ENCODE measurements at regions not wholly inside any gene's neighbourhood (a gene's known extent, or its start where the extent isn't known, plus 50 kb on each side); places are given as distances from the start of the nearest gene placed in this dataset.

GRCh38 chr5:138702166-138703077, 50.8 kb upstream of the CTNNA1 start:
- no peaks in the 10 kb centered on the region for H3K36me3 ChIP-seq (ENCODE audit: control insufficient read depth in 2 of 2, insufficient read depth in 2 of 2, low read length in 1 of 2)
- intact Hi-C loops (cut with micrococcal nuclease; ENCODE audit: unreplicated experiment) = no loop called here
- 31% methylated on average over 5 of the region's 5 CpGs for WGBS (ENCODE audit: insufficient coverage, insufficient replicate concordance, low lambda C conversion rate, missing lambda C conversion rate)
- H3K27me3 ChIP-seq (replicated peaks in 1 of 2; ENCODE audit: control insufficient read depth in 2 of 2, insufficient read depth in 2 of 2, low read length in 1 of 2) = no peaks in the 10 kb centered on the region; a peak in 1 of 4 replicates
- in situ Hi-C loops (cut with MboI) = no loop called here
- CTCF ChIA-PET = interaction anchor here (0.5 to 2.1 kb wide), 8 partner anchors 59 to 124 kb away, joined by 3 to 11 read pairs (median 4); no protein-coding TSS in a partner anchor
- DNase-seq (ENCODE audit: low read depth, low spot score) (no peak), FAIRE-seq (no peak), ATAC-seq (no peak)
- BruUV-seq (replicated peaks) = no TSS peak
- 0 out of 2 replicates have a peak, but pooled peaks have one; percentile 2 for TF ChIP-seq RAD21 (IDR thresholded peaks at IDR 0.05; ENCODE audit: insufficient read depth, low read depth, low read length)
- no peak for TF ChIP-seq IRF3 (IDR thresholded peaks at IDR 0.05)
- no peaks in the 10 kb centered on the region for H3K9me3 ChIP-seq (replicated peaks; ENCODE audit: control insufficient read depth, insufficient read depth, low read length)
- POLR2A ChIA-PET = interaction anchor here (0.5 to 0.6 kb wide), 3 partner anchors 15 to 667 kb away, joined by 3 to 7 read pairs (median 4); no protein-coding TSS in a partner anchor
- no peak overlapping the region for H3K4me3 ChIP-seq
- no peak overlapping the region for H3K4me2 ChIP-seq (ENCODE audit: control insufficient read depth, insufficient read depth)
- RAD21 ChIA-PET (ENCODE audit: unreplicated experiment) = no interaction called here
- H2AFZ ChIP-seq (ENCODE audit: control insufficient read depth, low read depth, low read length) = no peak overlapping the region
- H4K20me1 ChIP-seq (ENCODE audit: control insufficient read depth, insufficient read depth) = no peaks in the 10 kb centered on the region
- H3K79me2 ChIP-seq (ENCODE audit: control insufficient read depth, insufficient read depth, low read length) = no peaks in the 10 kb centered on the region
- no peak overlapping the region for H3K9ac ChIP-seq (ENCODE audit: control insufficient read depth, insufficient read depth, low read length)
- no peak overlapping the region for H3K27ac ChIP-seq (ENCODE audit: control insufficient read depth, insufficient read depth)
- no peaks in the 10 kb centered on the region for H3K4me1 ChIP-seq (ENCODE audit: control insufficient read depth, insufficient read depth, low read length)
- SMC1A ChIA-PET (ENCODE audit: uncharacterized antibody, unreplicated experiment) = interaction anchor here (1.0 to 2.1 kb wide), 5 partner anchors 20 to 490 kb away, joined by 3 to 7 read pairs (median 3); no protein-coding TSS in a partner anchor

- DNase-seq (ENCODE audit: low read depth, low spot score) (no peak), FAIRE-seq (no peak), ATAC-seq (no peak)
- no TSS peak for BruUV-seq (replicated peaks)
- in situ Hi-C loops (cut with MboI) = no loop called here
- H3K4me2 ChIP-seq (ENCODE audit: control insufficient read depth, insufficient read depth) = no peak overlapping the region
- H3K9me3 ChIP-seq (replicated peaks; ENCODE audit: control insufficient read depth, insufficient read depth, low read length) = no peaks in the 10 kb centered on the region
- intact Hi-C loops (cut with micrococcal nuclease; ENCODE audit: unreplicated experiment) = no loop called here
- 32% methylated on average over 3 of the region's 3 CpGs for WGBS (ENCODE audit: insufficient coverage, insufficient replicate concordance, low lambda C conversion rate, missing lambda C conversion rate)
- no peaks in the 10 kb centered on the region for H4K20me1 ChIP-seq (ENCODE audit: control insufficient read depth, insufficient read depth)
- H3K4me3 ChIP-seq = no peak overlapping the region
- SMC1A ChIA-PET (ENCODE audit: uncharacterized antibody, unreplicated experiment) = interaction anchor here (1.0 to 2.1 kb wide), 2 partner anchors 122 to 489 kb away, joined by 3 to 7 read pairs; no protein-coding TSS in a partner anchor
- no peak overlapping the region for H2AFZ ChIP-seq (ENCODE audit: control insufficient read depth, low read depth, low read length)
- POLR2A ChIA-PET = no interaction called here
- H3K36me3 ChIP-seq (ENCODE audit: control insufficient read depth in 2 of 2, insufficient read depth in 2 of 2, low read length in 1 of 2) = no peaks in the 10 kb centered on the region
- no peak overlapping the region for H3K27ac ChIP-seq (ENCODE audit: control insufficient read depth, insufficient read depth)
- no peaks in the 10 kb centered on the region; a peak in 1 of 4 replicates for H3K27me3 ChIP-seq (replicated peaks in 1 of 2; ENCODE audit: control insufficient read depth in 2 of 2, insufficient read depth in 2 of 2, low read length in 1 of 2)
- H3K79me2 ChIP-seq (ENCODE audit: control insufficient read depth, insufficient read depth, low read length) = no peaks in the 10 kb centered on the region
- RAD21 ChIA-PET (ENCODE audit: unreplicated experiment) = no interaction called here
- CTCF ChIA-PET = interaction anchor here (1.1 kb wide), 2 partner anchors 123 to 124 kb away, joined by 3 to 5 read pairs; no protein-coding TSS in a partner anchor
- H3K4me1 ChIP-seq (ENCODE audit: control insufficient read depth, insufficient read depth, low read length) = no peaks in the 10 kb centered on the region
- no peak overlapping the region for H3K9ac ChIP-seq (ENCODE audit: control insufficient read depth, insufficient read depth, low read length)
- TF ChIP-seq, protein P1, sequence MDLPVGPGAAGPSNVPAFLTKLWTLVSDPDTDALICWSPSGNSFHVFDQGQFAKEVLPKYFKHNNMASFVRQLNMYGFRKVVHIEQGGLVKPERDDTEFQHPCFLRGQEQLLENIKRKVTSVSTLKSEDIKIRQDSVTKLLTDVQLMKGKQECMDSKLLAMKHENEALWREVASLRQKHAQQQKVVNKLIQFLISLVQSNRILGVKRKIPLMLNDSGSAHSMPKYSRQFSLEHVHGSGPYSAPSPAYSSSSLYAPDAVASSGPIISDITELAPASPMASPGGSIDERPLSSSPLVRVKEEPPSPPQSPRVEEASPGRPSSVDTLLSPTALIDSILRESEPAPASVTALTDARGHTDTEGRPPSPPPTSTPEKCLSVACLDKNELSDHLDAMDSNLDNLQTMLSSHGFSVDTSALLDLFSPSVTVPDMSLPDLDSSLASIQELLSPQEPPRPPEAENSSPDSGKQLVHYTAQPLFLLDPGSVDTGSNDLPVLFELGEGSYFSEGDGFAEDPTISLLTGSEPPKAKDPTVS (IDR thresholded peaks at IDR 0.05; ENCODE audit: low read depth, low read length) = no peak
- TF ChIP-seq IKZF2 (IDR thresholded peaks at IDR 0.05) (no peak), STAT3 (IDR thresholded peaks at IDR 0.05; ENCODE audit: low read depth, low read length) (no peak), MYC (IDR thresholded peaks at IDR 0.05; ENCODE audit: insufficient read depth, insufficient read length, insufficient replicate concordance, low read length, severe bottlenecking) (no peak), FOXK2 (IDR thresholded peaks at IDR 0.05) (no peak), BACH1 (IDR thresholded peaks at IDR 0.05; ENCODE audit: borderline replicate concordance) (no peak)
- TF ChIP-seq, protein P2, sequence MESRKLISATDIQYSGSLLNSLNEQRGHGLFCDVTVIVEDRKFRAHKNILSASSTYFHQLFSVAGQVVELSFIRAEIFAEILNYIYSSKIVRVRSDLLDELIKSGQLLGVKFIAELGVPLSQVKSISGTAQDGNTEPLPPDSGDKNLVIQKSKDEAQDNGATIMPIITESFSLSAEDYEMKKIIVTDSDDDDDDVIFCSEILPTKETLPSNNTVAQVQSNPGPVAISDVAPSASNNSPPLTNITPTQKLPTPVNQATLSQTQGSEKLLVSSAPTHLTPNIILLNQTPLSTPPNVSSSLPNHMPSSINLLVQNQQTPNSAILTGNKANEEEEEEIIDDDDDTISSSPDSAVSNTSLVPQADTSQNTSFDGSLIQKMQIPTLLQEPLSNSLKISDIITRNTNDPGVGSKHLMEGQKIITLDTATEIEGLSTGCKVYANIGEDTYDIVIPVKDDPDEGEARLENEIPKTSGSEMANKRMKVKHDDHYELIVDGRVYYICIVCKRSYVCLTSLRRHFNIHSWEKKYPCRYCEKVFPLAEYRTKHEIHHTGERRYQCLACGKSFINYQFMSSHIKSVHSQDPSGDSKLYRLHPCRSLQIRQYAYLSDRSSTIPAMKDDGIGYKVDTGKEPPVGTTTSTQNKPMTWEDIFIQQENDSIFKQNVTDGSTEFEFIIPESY (IDR thresholded peaks at IDR 0.05) = no peak
Observed at GRCh38 chr5:138701678-138702077, 51.5 kb upstream of the CTNNA1 start.

Data from GM12878 (cell line).